ENCODE measurements at regions not wholly inside any gene's neighbourhood (a gene's known extent, or its start where the extent isn't known, plus 50 kb on each side); places are given as distances from the start of the nearest gene placed in this dataset.

- no peak overlapping the region for H2BK15ac ChIP-seq (ENCODE audit: low read depth, low read length)
- dilution Hi-C loops (cut with HindIII; ENCODE audit: low sequenced_read_pairs, unreplicated experiment) (no loop called here), in situ Hi-C loops (cut with MboI; ENCODE audit: low sequenced_read_pairs) (no loop called here), intact Hi-C loops (cut with micrococcal nuclease) (no loop called here)
- no CpG with 5 or more reads among the region's 2 CpGs for WGBS, 2 experiments (ENCODE audit: extremely low coverage in 2 of 2, insufficient read length in 1 of 2)
- no TSS peak for BruUV-seq (replicated peaks)
- H4K91ac ChIP-seq (ENCODE audit: insufficient read depth, low read depth, low read length), result no peak overlapping the region
- H4K8ac ChIP-seq (ENCODE audit: low read depth in 2 of 2, low read length in 2 of 2), result no peak overlapping the region
- H3K23ac ChIP-seq (ENCODE audit: low read depth, low read length), result no peak overlapping the region
- H4K20me1 ChIP-seq (ENCODE audit: insufficient read depth, low read length), result no peaks in the 10 kb centered on the region
- H3K56ac ChIP-seq (ENCODE audit: extremely low read depth, insufficient read depth, low read length), result no peak overlapping the region
- H3K4me3 ChIP-seq (ENCODE audit: insufficient read depth, low read depth, low read length), result no peak overlapping the region
- H2BK20ac ChIP-seq (ENCODE audit: low read depth, low read length), result no peak overlapping the region
- no peaks in the 10 kb centered on the region for H3K4me1 ChIP-seq (ENCODE audit: control insufficient read depth, insufficient read depth, low read length)
- H3K27ac ChIP-seq (ENCODE audit: insufficient read depth, low read length), result no peak overlapping the region
- H2AFZ ChIP-seq (replicated peaks; ENCODE audit: low read length, poor library complexity), result no peak overlapping the region
- no peak overlapping the region for H2BK120ac ChIP-seq (ENCODE audit: low read depth, low read length)
- H3K79me1 ChIP-seq (ENCODE audit: low read depth in 1 of 2, low read length in 2 of 2), result no peaks in the 10 kb centered on the region
- no peak overlapping the region for H4K5ac ChIP-seq (ENCODE audit: low read depth, low read length)
- no peaks in the 10 kb centered on the region for H3K9me3 ChIP-seq (ENCODE audit: control insufficient read depth, insufficient read depth, low read length)
- POLR2A ChIA-PET (ENCODE audit: unreplicated experiment), result interaction anchor here (0.5 kb wide), 1 partner anchor 10 kb away, joined by 4 read pairs; no protein-coding TSS in a partner anchor
- no peak overlapping the region for H2AK5ac ChIP-seq (ENCODE audit: low read depth, low read length)
- no peak overlapping the region for H3K14ac ChIP-seq (replicated peaks; ENCODE audit: low read depth, low read length)
- no peak overlapping the region for H3K4me2 ChIP-seq (ENCODE audit: low read depth, low read length)
- no peak for ATAC-seq (ENCODE audit: low read depth)
- H2AK9ac ChIP-seq (replicated peaks; ENCODE audit: low read depth, low read length, poor library complexity), result no peak overlapping the region
- no peak overlapping the region for H3K4ac ChIP-seq (ENCODE audit: low read depth, low read length)
- no peaks in the 10 kb centered on the region for H3K27me3 ChIP-seq (ENCODE audit: control insufficient read depth, insufficient read depth, low read length)
- no peaks in the 10 kb centered on the region for H3K36me3 ChIP-seq (ENCODE audit: control insufficient read depth, insufficient read depth, low read length)
- H3K9ac ChIP-seq (ENCODE audit: low read depth, low read length), result no peak overlapping the region
- H3K9me1 ChIP-seq (ENCODE audit: insufficient read depth, low read length), result no peaks in the 10 kb centered on the region
- no peak overlapping the region for H2BK5ac ChIP-seq (ENCODE audit: low read depth, low read length, poor library complexity, severe bottlenecking)
- CTCF ChIA-PET, result no interaction called here
- H3K18ac ChIP-seq (ENCODE audit: low read depth, low read length), result no peak overlapping the region
- TF ChIP-seq SMC3 (IDR thresholded peaks at IDR 0.05; ENCODE audit: low read depth, low read length) (no peak), RCOR1 (IDR thresholded peaks at IDR 0.05; ENCODE audit: insufficient replicate concordance, low read length) (no peak), RFX5 (IDR thresholded peaks at IDR 0.05; ENCODE audit: low read depth, low read length) (no peak), CTCF (conservative IDR thresholded peaks at IDR 0.05; ENCODE audit: low read depth, low read length) (no peak), USF2 (IDR thresholded peaks at IDR 0.05; ENCODE audit: low read depth, low read length) (no peak), NFE2L2 (IDR thresholded peaks at IDR 0.05; ENCODE audit: low read depth, low read length) (no peak), POLR2A (IDR thresholded peaks at IDR 0.05; ENCODE audit: low read depth, low read length) (no peak), RAD21 (IDR thresholded peaks at IDR 0.05; ENCODE audit: low read length) (no peak), MXI1 (IDR thresholded peaks at IDR 0.05; ENCODE audit: borderline replicate concordance, low read depth, low read length) (no peak), CHD1 (IDR thresholded peaks at IDR 0.05; ENCODE audit: low read depth, low read length) (no peak), BHLHE40 (IDR thresholded peaks at IDR 0.05; ENCODE audit: low read depth, low read length) (no peak), CEBPB (IDR thresholded peaks at IDR 0.05; ENCODE audit: low read depth, low read length) (no peak), MAZ (IDR thresholded peaks at IDR 0.05; ENCODE audit: borderline replicate concordance, low read depth, low read length) (no peak), FOS (IDR thresholded peaks at IDR 0.05; ENCODE audit: low read depth, low read length) (no peak), MAFK (IDR thresholded peaks at IDR 0.05; ENCODE audit: low read depth, low read length) (no peak)
- TF ChIP-seq, protein P1, sequence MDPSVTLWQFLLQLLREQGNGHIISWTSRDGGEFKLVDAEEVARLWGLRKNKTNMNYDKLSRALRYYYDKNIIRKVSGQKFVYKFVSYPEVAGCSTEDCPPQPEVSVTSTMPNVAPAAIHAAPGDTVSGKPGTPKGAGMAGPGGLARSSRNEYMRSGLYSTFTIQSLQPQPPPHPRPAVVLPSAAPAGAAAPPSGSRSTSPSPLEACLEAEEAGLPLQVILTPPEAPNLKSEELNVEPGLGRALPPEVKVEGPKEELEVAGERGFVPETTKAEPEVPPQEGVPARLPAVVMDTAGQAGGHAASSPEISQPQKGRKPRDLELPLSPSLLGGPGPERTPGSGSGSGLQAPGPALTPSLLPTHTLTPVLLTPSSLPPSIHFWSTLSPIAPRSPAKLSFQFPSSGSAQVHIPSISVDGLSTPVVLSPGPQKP (IDR thresholded peaks at IDR 0.05; ENCODE audit: borderline replicate concordance, low read depth, low read length), result no peak
- no peak for DNase-seq
Observed at GRCh38 chr5:89570557-89570956, 687.6 kb upstream of the MEF2C start.
